ENCODE measurements at regions not wholly inside any gene's neighbourhood (a gene's known extent, or its start where the extent isn't known, plus 50 kb on each side); places are given as distances from the start of the nearest gene placed in this dataset.

- H3K9me3 Mint-ChIP-seq = no peaks in the 10 kb centered on the region
- H3K4me3 Mint-ChIP-seq = no peak overlapping the region
- H3K36me3 Mint-ChIP-seq (ENCODE audit: low read depth) = no peaks in the 10 kb centered on the region
- H3K27me3 Mint-ChIP-seq = peaks cover 11% of the 10 kb centered on the region
- no peak overlapping the region for H3K27ac Mint-ChIP-seq
- ATAC-seq (replicated peaks) = no peak
- no peaks in the 10 kb centered on the region for H3K4me1 Mint-ChIP-seq
Measured at GRCh38 chr6:91029211-91029610, 442.3 kb upstream of the MAP3K7 start.

- ATAC-seq (replicated peaks) = no peak
- H3K27ac Mint-ChIP-seq = no peak overlapping the region
Measured at GRCh38 chr6:91023529-91023928, 436.7 kb upstream of the MAP3K7 start.

GRCh38 chr6:91020744-91021143 lies 433.9 kb upstream of the MAP3K7 start:
- Mint-ChIP-seq H3K27me3 (peaks cover 6% of the 10 kb centered on the region), H3K4me3 (no peak overlapping the region), H3K4me1 (no peaks in the 10 kb centered on the region), H3K27ac (no peak overlapping the region), H3K36me3 (ENCODE audit: low read depth) (no peaks in the 10 kb centered on the region), H3K9me3 (no peaks in the 10 kb centered on the region)
- ATAC-seq (replicated peaks) = no peak

More at GRCh38 chr6:91023529-91023928, 436.7 kb upstream of the MAP3K7 start:
- Mint-ChIP-seq H3K4me1 (no peaks in the 10 kb centered on the region), H3K4me3 (no peak overlapping the region), H3K9me3 (no peaks in the 10 kb centered on the region), H3K27me3 (peaks cover 3% of the 10 kb centered on the region), H3K36me3 (ENCODE audit: low read depth) (no peaks in the 10 kb centered on the region)

- H3K27ac Mint-ChIP-seq = no peak overlapping the region
- no peak for ATAC-seq (replicated peaks)
- peaks cover 6% of the 10 kb centered on the region for H3K27me3 Mint-ChIP-seq
- H3K9me3 Mint-ChIP-seq = no peaks in the 10 kb centered on the region
- no peak overlapping the region for H3K4me3 Mint-ChIP-seq
- H3K36me3 Mint-ChIP-seq (ENCODE audit: low read depth) = no peaks in the 10 kb centered on the region
- no peaks in the 10 kb centered on the region for H3K4me1 Mint-ChIP-seq
Measured at GRCh38 chr6:91018586-91018985, 431.7 kb upstream of the MAP3K7 start.

GRCh38 chr6:91013511-91013910 lies 426.6 kb upstream of the MAP3K7 start:
- ATAC-seq (replicated peaks) = no peak
- no peaks in the 10 kb centered on the region for H3K4me1 Mint-ChIP-seq

GRCh38 chr6:90997076-90997475 lies 410.2 kb upstream of the MAP3K7 start:
- Mint-ChIP-seq H3K4me3 (no peak overlapping the region), H3K9me3 (no peaks in the 10 kb centered on the region), H3K27ac (no peak overlapping the region), H3K27me3 (peaks cover 4% of the 10 kb centered on the region), H3K36me3 (ENCODE audit: low read depth) (no peaks in the 10 kb centered on the region), H3K4me1 (no peaks in the 10 kb centered on the region)
- no peak for ATAC-seq (replicated peaks)

More at GRCh38 chr6:91013511-91013910, 426.6 kb upstream of the MAP3K7 start:
- H3K4me3 Mint-ChIP-seq = no peak overlapping the region
- H3K36me3 Mint-ChIP-seq (ENCODE audit: low read depth) = no peaks in the 10 kb centered on the region
- H3K27ac Mint-ChIP-seq = no peak overlapping the region
- peaks cover 8% of the 10 kb centered on the region for H3K27me3 Mint-ChIP-seq
- H3K9me3 Mint-ChIP-seq = no peaks in the 10 kb centered on the region

GRCh38 chr6:90993770-90994169 lies 406.9 kb upstream of the MAP3K7 start:
- no peak overlapping the region for H3K27ac Mint-ChIP-seq
- no peaks in the 10 kb centered on the region for H3K27me3 Mint-ChIP-seq
- no peak overlapping the region for H3K4me3 Mint-ChIP-seq
- no peaks in the 10 kb centered on the region for H3K36me3 Mint-ChIP-seq (ENCODE audit: low read depth)
- no peaks in the 10 kb centered on the region for H3K9me3 Mint-ChIP-seq
- H3K4me1 Mint-ChIP-seq = no peaks in the 10 kb centered on the region
- no peak for ATAC-seq (replicated peaks)

GRCh38 chr6:90989763-90990162 lies 402.9 kb upstream of the MAP3K7 start:
- Mint-ChIP-seq H3K4me3 (no peak overlapping the region), H3K9me3 (no peaks in the 10 kb centered on the region), H3K4me1 (no peaks in the 10 kb centered on the region), H3K36me3 (ENCODE audit: low read depth) (no peaks in the 10 kb centered on the region), H3K27me3 (no peaks in the 10 kb centered on the region), H3K27ac (no peak overlapping the region)
- no peak for ATAC-seq (replicated peaks)

- Mint-ChIP-seq H3K4me3 (no peak overlapping the region), H3K4me1 (no peaks in the 10 kb centered on the region), H3K36me3 (ENCODE audit: low read depth) (no peaks in the 10 kb centered on the region), H3K9me3 (no peaks in the 10 kb centered on the region), H3K27me3 (peaks cover 18% of the 10 kb centered on the region), H3K27ac (no peak overlapping the region)
- no peak for ATAC-seq (replicated peaks)
Measured at GRCh38 chr6:90984066-90984465, 397.2 kb upstream of the MAP3K7 start.

- H3K36me3 Mint-ChIP-seq (ENCODE audit: low read depth) = no peaks in the 10 kb centered on the region
- no peaks in the 10 kb centered on the region for H3K4me1 Mint-ChIP-seq
- H3K4me3 Mint-ChIP-seq = no peak overlapping the region
Measured at GRCh38 chr6:90983462-90983861, 396.6 kb upstream of the MAP3K7 start.

GRCh38 chr6:90982581-90982980 lies 395.7 kb upstream of the MAP3K7 start:
- ATAC-seq (replicated peaks) = no peak
- no peaks in the 10 kb centered on the region for H3K9me3 Mint-ChIP-seq
- H3K4me1 Mint-ChIP-seq = no peaks in the 10 kb centered on the region
- H3K27ac Mint-ChIP-seq = no peak overlapping the region
- H3K36me3 Mint-ChIP-seq (ENCODE audit: low read depth) = no peaks in the 10 kb centered on the region
- no peak overlapping the region for H3K4me3 Mint-ChIP-seq
- peaks cover 18% of the 10 kb centered on the region for H3K27me3 Mint-ChIP-seq

More at GRCh38 chr6:90983462-90983861, 396.6 kb upstream of the MAP3K7 start:
- ATAC-seq (replicated peaks) = no peak
- H3K27me3 Mint-ChIP-seq = peaks cover 18% of the 10 kb centered on the region
- H3K27ac Mint-ChIP-seq = no peak overlapping the region
- H3K9me3 Mint-ChIP-seq = no peaks in the 10 kb centered on the region

GRCh38 chr6:90982051-90982450 lies 395.2 kb upstream of the MAP3K7 start:
- H3K27ac Mint-ChIP-seq = no peak overlapping the region
- H3K27me3 Mint-ChIP-seq = peaks cover 18% of the 10 kb centered on the region
- H3K9me3 Mint-ChIP-seq = no peaks in the 10 kb centered on the region
- H3K4me3 Mint-ChIP-seq = no peak overlapping the region
- no peaks in the 10 kb centered on the region for H3K4me1 Mint-ChIP-seq
- no peaks in the 10 kb centered on the region for H3K36me3 Mint-ChIP-seq (ENCODE audit: low read depth)
- no peak for ATAC-seq (replicated peaks)

- no peak for ATAC-seq (replicated peaks)
- H3K27me3 Mint-ChIP-seq = peaks cover 13% of the 10 kb centered on the region
- H3K9me3 Mint-ChIP-seq = no peaks in the 10 kb centered on the region
- H3K27ac Mint-ChIP-seq = no peak overlapping the region
- no peak overlapping the region for H3K4me3 Mint-ChIP-seq
- no peaks in the 10 kb centered on the region for H3K4me1 Mint-ChIP-seq
- no peaks in the 10 kb centered on the region for H3K36me3 Mint-ChIP-seq (ENCODE audit: low read depth)
Measured at GRCh38 chr6:90978046-90978445, 391.2 kb upstream of the MAP3K7 start.

- no peaks in the 10 kb centered on the region for H3K9me3 Mint-ChIP-seq
- H3K36me3 Mint-ChIP-seq (ENCODE audit: low read depth) = no peaks in the 10 kb centered on the region
- H3K4me3 Mint-ChIP-seq = no peak overlapping the region
- no peak for ATAC-seq (replicated peaks)
- H3K27ac Mint-ChIP-seq = no peak overlapping the region
- no peaks in the 10 kb centered on the region for H3K4me1 Mint-ChIP-seq
- H3K27me3 Mint-ChIP-seq = peaks cover 10% of the 10 kb centered on the region
Measured at GRCh38 chr6:90977513-90977912, 390.6 kb upstream of the MAP3K7 start.

GRCh38 chr6:90976341-90976740 lies 389.5 kb upstream of the MAP3K7 start:
- no peak overlapping the region for H3K27ac Mint-ChIP-seq
- H3K9me3 Mint-ChIP-seq = no peaks in the 10 kb centered on the region
- no peak overlapping the region for H3K4me3 Mint-ChIP-seq
- H3K27me3 Mint-ChIP-seq = peaks cover 4% of the 10 kb centered on the region
- H3K36me3 Mint-ChIP-seq (ENCODE audit: low read depth) = no peaks in the 10 kb centered on the region
- H3K4me1 Mint-ChIP-seq = no peaks in the 10 kb centered on the region
- ATAC-seq (replicated peaks) = no peak

- no peak for ATAC-seq (replicated peaks)
- Mint-ChIP-seq H3K27me3 (peaks cover 4% of the 10 kb centered on the region), H3K9me3 (no peaks in the 10 kb centered on the region), H3K27ac (no peak overlapping the region), H3K36me3 (ENCODE audit: low read depth) (no peaks in the 10 kb centered on the region), H3K4me3 (no peak overlapping the region), H3K4me1 (no peaks in the 10 kb centered on the region)
Measured at GRCh38 chr6:90975741-90976140, 388.9 kb upstream of the MAP3K7 start.
